ENCODE measurements at regions not wholly inside any gene's neighbourhood (a gene's known extent, or its start where the extent isn't known, plus 50 kb on each side); places are given as distances from the start of the nearest gene placed in this dataset.
"Not testable (repeated sequence)": the region's sequence is repeated elsewhere in the genome, so short reads cannot be mapped to it uniquely, and the experiment has no call there.

- Mint-ChIP-seq H3K4me1 (no peaks in the 10 kb centered on the region), H3K27ac (no peak overlapping the region), H3K4me3 (no peak overlapping the region), H3K9me3 (no peaks in the 10 kb centered on the region), H3K36me3 (ENCODE audit: low read depth) (no peaks in the 10 kb centered on the region), H3K27me3 (ENCODE audit: low read depth) (no peaks in the 10 kb centered on the region)
- no peak for TF ChIP-seq CTCF (IDR thresholded peaks at IDR 0.05; ENCODE audit: unreplicated experiment in 3 of 3)
These were observed 325.0 kb upstream of the LUZP2 start for GRCh38 chr11:24171869-24172268.

DNA sequence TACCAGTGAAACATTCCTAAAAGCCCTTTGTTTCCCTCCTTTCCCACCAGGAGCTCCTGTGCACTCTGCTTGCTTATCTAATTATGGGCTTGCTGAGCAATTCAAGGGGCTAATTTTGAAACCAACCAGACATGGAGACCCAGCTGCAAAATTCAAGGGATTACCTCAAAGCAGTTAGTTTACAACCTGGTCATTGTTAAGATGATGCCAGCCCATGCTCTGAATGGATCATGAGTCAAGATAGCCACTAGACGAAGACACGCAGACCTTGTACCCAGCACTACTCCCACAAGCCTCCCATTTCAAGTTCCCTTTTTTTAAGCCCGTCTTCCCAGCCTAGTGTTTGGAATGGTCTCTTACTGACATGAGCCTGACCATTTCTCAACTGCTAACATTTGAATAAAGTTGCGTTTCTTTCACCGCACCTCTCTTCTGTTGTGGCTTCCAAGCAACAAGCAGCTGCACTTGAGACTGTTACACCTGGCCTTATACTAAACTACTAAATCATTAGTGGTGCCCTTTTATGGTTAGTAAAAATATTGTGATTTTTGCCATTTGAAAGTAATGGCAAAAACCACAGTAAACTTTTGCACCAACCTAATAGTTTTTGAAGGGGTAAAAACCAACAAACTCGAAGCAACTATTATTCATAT lies 315.3 kb upstream of the LUZP2 start:
- Mint-ChIP-seq H3K27me3 (ENCODE audit: low read depth) (no peaks in the 10 kb centered on the region), H3K27ac (no peak overlapping the region), H3K4me1 (no peaks in the 10 kb centered on the region), H3K9me3 (peaks cover 2% of the 10 kb centered on the region), H3K36me3 (ENCODE audit: low read depth) (no peaks in the 10 kb centered on the region), H3K4me3 (no peak overlapping the region)
- no peak for TF ChIP-seq CTCF (IDR thresholded peaks at IDR 0.05; ENCODE audit: unreplicated experiment in 3 of 3)

DNA sequence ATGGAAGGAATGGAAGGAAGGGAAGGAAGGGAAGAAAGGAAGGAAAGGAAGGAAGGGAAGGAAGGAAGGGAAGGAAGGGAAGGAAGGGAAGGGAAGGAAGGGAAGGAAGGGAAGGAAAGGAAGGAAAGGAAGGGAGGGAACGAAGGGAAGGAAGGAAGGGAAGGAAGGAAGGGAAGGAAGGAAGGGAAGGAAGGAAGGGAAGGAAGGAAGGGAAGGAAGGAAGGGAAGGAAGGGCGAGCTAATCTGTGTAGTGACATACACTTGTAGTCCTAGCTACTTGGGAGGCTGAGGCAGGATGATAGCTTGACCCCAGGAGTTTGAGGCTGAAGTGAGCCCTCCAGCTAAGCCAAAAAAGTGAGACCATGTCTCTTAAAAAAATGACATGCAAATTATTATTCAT lies 311.3 kb upstream of the LUZP2 start:
- not testable (repeated sequence) for H3K4me3 Mint-ChIP-seq; H3K36me3 Mint-ChIP-seq (ENCODE audit: low read depth); H3K27me3 Mint-ChIP-seq (ENCODE audit: low read depth); H3K27ac Mint-ChIP-seq; H3K4me1 Mint-ChIP-seq
- peaks cover 12% of the 10 kb centered on the region for H3K9me3 Mint-ChIP-seq

GRCh38 chr11:24196733-24197132 lies 300.1 kb upstream of the LUZP2 start:
- H3K4me3 Mint-ChIP-seq, result no peak overlapping the region
- H3K36me3 Mint-ChIP-seq (ENCODE audit: low read depth), result no peaks in the 10 kb centered on the region
- H3K27me3 Mint-ChIP-seq (ENCODE audit: low read depth), result no peaks in the 10 kb centered on the region
- TF ChIP-seq CTCF (IDR thresholded peaks at IDR 0.05; ENCODE audit: unreplicated experiment in 3 of 3), result no peak
- H3K9me3 Mint-ChIP-seq, result peaks cover 12% of the 10 kb centered on the region
- H3K27ac Mint-ChIP-seq, result no peak overlapping the region
- no peaks in the 10 kb centered on the region for H3K4me1 Mint-ChIP-seq

DNA sequence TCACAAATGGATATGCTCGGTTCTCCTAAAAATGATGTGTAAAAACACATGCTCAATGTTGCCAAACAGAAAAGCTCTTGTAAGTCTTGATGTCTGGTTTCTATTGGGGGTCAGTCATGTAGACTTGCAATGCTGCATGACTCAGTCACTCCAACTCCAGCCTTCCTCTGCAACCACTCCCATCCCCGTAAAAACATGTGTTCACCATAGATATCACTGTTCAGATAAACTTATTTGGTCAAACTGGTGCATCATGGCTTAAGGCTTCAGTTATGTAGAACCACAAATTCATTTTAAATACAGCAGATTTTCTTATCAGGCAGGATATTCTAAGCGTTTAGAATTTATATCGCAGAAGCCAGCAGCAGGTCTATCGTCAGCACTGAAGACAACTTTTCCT lies 298.4 kb upstream of the LUZP2 start:
- Mint-ChIP-seq H3K4me3 (no peak overlapping the region), H3K4me1 (no peaks in the 10 kb centered on the region), H3K36me3 (ENCODE audit: low read depth) (no peaks in the 10 kb centered on the region), H3K27me3 (ENCODE audit: low read depth) (no peaks in the 10 kb centered on the region), H3K27ac (no peak overlapping the region), H3K9me3 (peaks cover 4% of the 10 kb centered on the region)
- no peak for TF ChIP-seq CTCF (IDR thresholded peaks at IDR 0.05; ENCODE audit: unreplicated experiment in 3 of 3)

- no peaks in the 10 kb centered on the region for H3K4me1 Mint-ChIP-seq
- no peak overlapping the region for H3K27ac Mint-ChIP-seq
- H3K4me3 Mint-ChIP-seq, result no peak overlapping the region
- H3K9me3 Mint-ChIP-seq, result peaks cover 2% of the 10 kb centered on the region
- H3K36me3 Mint-ChIP-seq (ENCODE audit: low read depth), result no peaks in the 10 kb centered on the region
- no peak for TF ChIP-seq CTCF (IDR thresholded peaks at IDR 0.05; ENCODE audit: unreplicated experiment in 3 of 3)
- H3K27me3 Mint-ChIP-seq (ENCODE audit: low read depth), result no peaks in the 10 kb centered on the region
These were observed 297.4 kb upstream of the LUZP2 start for GRCh38 chr11:24199461-24199860.
